Endothelial cell of umbilical vein (primary cell): ENCODE measurements at regions not wholly inside any gene's neighbourhood (a gene's known extent, or its start where the extent isn't known, plus 50 kb on each side); places are given as distances from the start of the nearest gene placed in this dataset.

ENCODE experiments used
- BruUV-seq: library from RNA; stranded (reverse); fragments of 400-500 nt; replicated peaks from 2 replicates; lab custom pipeline; 2021; lab: Mats Ljungman, UMichigan
- CTCF ChIA-PET: fragments of 300-600, 350-600 bp; sonication (Branson Sonifier 250); formaldehyde crosslinking; loops from one replicate; lab custom pipeline; 2021; ENCODE audit warnings: antibody characterized with exemption, inconsistent platforms; lab: Charles Lee
- POLR2A ChIA-PET: fragments of 300-600, 350-600 bp; sonication (Branson Sonifier 250); formaldehyde crosslinking; loops from one replicate; lab custom pipeline; 2021; ENCODE audit warnings: antibody characterized with exemption, inconsistent platforms; lab: Charles Lee
- DNase-seq: peaks from one replicate; pipeline ENCODE4 v3.0.0-alpha.2; 2011; ENCODE audit warnings: low read depth, low spot score
- FAIRE-seq: peaks from 2 replicates; lab custom pipeline; 2011; peaks lifted over from hg19 to GRCh38; lab: Jason Lieb, UNC
- H2AFZ ChIP-seq: 2 replicates; pipeline ENCODE4 v1.6.0; 2012; ENCODE audit warnings: low read depth, low read length, control low read depth, inconsistent platforms
- H3K27ac ChIP-seq: 2 replicates; pipeline ENCODE4 v1.5.1; 2011; ENCODE audit warnings: low read depth, mild to moderate bottlenecking, control low read depth, low read length, moderate library complexity; ENCODE audit not compliant: insufficient read depth
- H3K27me3 ChIP-seq, 2 experiments: 2 replicates each; pipeline versions ENCODE4 v1.6.0 to v1.6.1; 2011; ENCODE audit warnings: low read length in 2 of 2, mixed read lengths in 1 of 2; ENCODE audit not compliant: control insufficient read depth in 2 of 2, insufficient read depth in 2 of 2
- H3K36me3 ChIP-seq, 2 experiments: 2 replicates in 1 of 2; 3 replicates in 1 of 2; pipeline ENCODE4 v1.5.1; 2011; ENCODE audit warnings: low read length in 2 of 2, mild to moderate bottlenecking in 1 of 2, moderate library complexity in 1 of 2; ENCODE audit not compliant: control insufficient read depth in 2 of 2, insufficient read depth in 2 of 2; ENCODE audit errors: extremely low read depth in 1 of 2
- H3K4me1 ChIP-seq: 3 replicates; pipeline ENCODE4 v1.5.1; 2011; ENCODE audit warnings: mild to moderate bottlenecking, low read length; ENCODE audit not compliant: control insufficient read depth, insufficient read depth; ENCODE audit errors: extremely low read depth
- H3K4me2 ChIP-seq: 2 replicates; pipeline ENCODE4 v1.6.1; 2011; ENCODE audit warnings: low read length, control low read depth, mixed read lengths; ENCODE audit not compliant: insufficient read depth
- H3K4me3 ChIP-seq, 3 experiments: fragments of 200-600 bp in 1 of 3; sonication (generic), shearing (Covaris generic) in 1 of 3; replicated peaks in 1 of 3; 2 replicates each; pipeline ENCODE4 v1.5.1; 2011 to 2016; ENCODE audit warnings: control low read depth in 3 of 3, low read length in 3 of 3, mild to moderate bottlenecking in 2 of 3, inconsistent platforms in 1 of 3, low read depth in 1 of 3, moderate library complexity in 1 of 3; ENCODE audit not compliant: insufficient read depth in 1 of 3
- H3K79me2 ChIP-seq: 2 replicates; pipeline ENCODE4 v1.6.0; 2012; ENCODE audit warnings: low read length, inconsistent platforms; ENCODE audit not compliant: control insufficient read depth, insufficient read depth
- H3K9ac ChIP-seq: replicated peaks from 2 replicates; pipeline ENCODE3; 2011; ENCODE audit warnings: low read length, control low read depth; ENCODE audit not compliant: insufficient read depth; ENCODE audit errors: extremely low read depth
- H3K9me1 ChIP-seq: replicated peaks from 3 replicates; pipeline ENCODE4 v1.6.0; 2011; ENCODE audit warnings: mild to moderate bottlenecking, low read length; ENCODE audit not compliant: control insufficient read depth, insufficient read depth; ENCODE audit errors: extremely low read depth
- H3K9me3 ChIP-seq: replicated peaks from 2 replicates; pipeline ENCODE4 v1.5.1; 2012; ENCODE audit warnings: low read length, inconsistent platforms; ENCODE audit not compliant: control insufficient read depth, insufficient read depth
- H4K20me1 ChIP-seq: replicated peaks from 2 replicates; pipeline ENCODE3; 2011; ENCODE audit warnings: mild to moderate bottlenecking, low read length; ENCODE audit not compliant: control insufficient read depth, insufficient read depth; ENCODE audit errors: extremely low read depth
- CTCF ChIP-seq, 2 donors: IDR thresholded peaks; 1 replicate in 1 of 2; 2 replicates in 1 of 2; pipeline ENCODE4 v1.5.1; 2011; ENCODE audit warnings: low read length in 2 of 2, mild to moderate bottlenecking in 2 of 2, moderate library complexity in 2 of 2, control low read depth in 1 of 2, inconsistent platforms in 1 of 2, low read depth in 1 of 2; ENCODE audit not compliant: insufficient read depth in 1 of 2; ENCODE audit errors: extremely low read depth in 1 of 2
- EZH2 ChIP-seq: IDR thresholded peaks from 2 replicates; pipeline ENCODE4 v1.6.1; 2012; ENCODE audit warnings: borderline replicate concordance, low read depth, mild to moderate bottlenecking, moderate library complexity, low read length, inconsistent platforms; ENCODE audit not compliant: severe bottlenecking
- FOS ChIP-seq: IDR thresholded peaks from 2 replicates; pipeline ENCODE4 v1.6.1; 2011; ENCODE audit warnings: mild to moderate bottlenecking, low read length, moderate library complexity, borderline replicate concordance; ENCODE audit not compliant: insufficient read depth
- GATA2 ChIP-seq: IDR thresholded peaks from 2 replicates; pipeline ENCODE4 v1.7.0; 2011; ENCODE audit warnings: low read depth, mild to moderate bottlenecking, moderate library complexity, mixed read lengths, low read length; ENCODE audit not compliant: insufficient read length, insufficient read depth
- JUN ChIP-seq: IDR thresholded peaks from 2 replicates; pipeline ENCODE4 v1.6.1; 2011; ENCODE audit warnings: borderline replicate concordance, low read depth; ENCODE audit not compliant: insufficient read length, insufficient read depth
- MAX ChIP-seq: IDR thresholded peaks from 2 replicates; pipeline ENCODE4 v1.6.1; 2011; ENCODE audit not compliant: insufficient read depth, insufficient read length
- MYC ChIP-seq: IDR thresholded peaks from one replicate; pipeline ENCODE4 v1.6.1; 2011; ENCODE audit warnings: mild to moderate bottlenecking, low read depth, low read length
- POLR2A ChIP-seq: IDR thresholded peaks from 2 replicates; pipeline ENCODE4 v1.6.1; 2012; ENCODE audit warnings: low read depth, mild to moderate bottlenecking, control low read depth, low read length
- POLR2AphosphoS5 ChIP-seq: IDR thresholded peaks from 2 replicates; pipeline ENCODE4 v1.6.1; 2012; ENCODE audit warnings: low read depth, mild to moderate bottlenecking, control low read depth, low read length, moderate library complexity; ENCODE audit not compliant: insufficient read depth
- dilution Hi-C: fragments of 300-500 bp; cut with MboI; formaldehyde crosslinking; loops from one replicate; pipeline ENCODE4 v1.15.0; 2019; ENCODE audit warnings: low sequenced_read_pairs; ENCODE audit not compliant: extremely low pct_ligation_motif_present
- intact Hi-C: fragments of 100-400 bp; cut with micrococcal nuclease; formaldehyde crosslinking; loops from one replicate; pipeline ENCODE4 v1.10.0; 2022

GRCh38 chr2:222087998-222088397 lies 210.8 kb downstream of the PAX3 start:
- no peak for FAIRE-seq
- H3K36me3 ChIP-seq: no peaks in the 10 kb centered on the region
- no peak overlapping the region for H3K4me2 ChIP-seq
- H3K4me1 ChIP-seq: no peaks in the 10 kb centered on the region
- dilution Hi-C loops: no loop called here
- no peak overlapping the region for H3K9ac ChIP-seq
- no peaks in the 10 kb centered on the region for H3K79me2 ChIP-seq
- TF ChIP-seq MAX (no peak), GATA2 (no peak), POLR2A (no peak), EZH2 (no peak), POLR2AphosphoS5 (no peak), FOS (no peak), JUN (no peak), CTCF (IDR thresholded peaks at IDR 0.05; ENCODE audit: extremely low read depth in 1 of 2, insufficient read depth in 1 of 2, low read depth in 1 of 2, low read length in 2 of 2) (no peak), MYC (no peak)
- H4K20me1 ChIP-seq: no peaks in the 10 kb centered on the region
- no peaks in the 10 kb centered on the region for H3K9me3 ChIP-seq
- H3K9me1 ChIP-seq: no peaks in the 10 kb centered on the region
- H2AFZ ChIP-seq: no peak overlapping the region
- H3K27ac ChIP-seq: no peak overlapping the region
- no TSS peak for BruUV-seq
- ChIA-PET CTCF (no interaction called here), POLR2A (no interaction called here)
- no peaks in the 10 kb centered on the region for H3K27me3 ChIP-seq
- no peak overlapping the region for H3K4me3 ChIP-seq
- intact Hi-C loops: no loop called here
- no peak for DNase-seq
